ENCODE measurements at regions not wholly inside any gene's neighbourhood (a gene's known extent, or its start where the extent isn't known, plus 50 kb on each side); places are given as distances from the start of the nearest gene placed in this dataset.
A peak's percentile ranks its signal among the peaks of the same experiment; 100 is the strongest.

- TF ChIP-seq, protein P1, sequence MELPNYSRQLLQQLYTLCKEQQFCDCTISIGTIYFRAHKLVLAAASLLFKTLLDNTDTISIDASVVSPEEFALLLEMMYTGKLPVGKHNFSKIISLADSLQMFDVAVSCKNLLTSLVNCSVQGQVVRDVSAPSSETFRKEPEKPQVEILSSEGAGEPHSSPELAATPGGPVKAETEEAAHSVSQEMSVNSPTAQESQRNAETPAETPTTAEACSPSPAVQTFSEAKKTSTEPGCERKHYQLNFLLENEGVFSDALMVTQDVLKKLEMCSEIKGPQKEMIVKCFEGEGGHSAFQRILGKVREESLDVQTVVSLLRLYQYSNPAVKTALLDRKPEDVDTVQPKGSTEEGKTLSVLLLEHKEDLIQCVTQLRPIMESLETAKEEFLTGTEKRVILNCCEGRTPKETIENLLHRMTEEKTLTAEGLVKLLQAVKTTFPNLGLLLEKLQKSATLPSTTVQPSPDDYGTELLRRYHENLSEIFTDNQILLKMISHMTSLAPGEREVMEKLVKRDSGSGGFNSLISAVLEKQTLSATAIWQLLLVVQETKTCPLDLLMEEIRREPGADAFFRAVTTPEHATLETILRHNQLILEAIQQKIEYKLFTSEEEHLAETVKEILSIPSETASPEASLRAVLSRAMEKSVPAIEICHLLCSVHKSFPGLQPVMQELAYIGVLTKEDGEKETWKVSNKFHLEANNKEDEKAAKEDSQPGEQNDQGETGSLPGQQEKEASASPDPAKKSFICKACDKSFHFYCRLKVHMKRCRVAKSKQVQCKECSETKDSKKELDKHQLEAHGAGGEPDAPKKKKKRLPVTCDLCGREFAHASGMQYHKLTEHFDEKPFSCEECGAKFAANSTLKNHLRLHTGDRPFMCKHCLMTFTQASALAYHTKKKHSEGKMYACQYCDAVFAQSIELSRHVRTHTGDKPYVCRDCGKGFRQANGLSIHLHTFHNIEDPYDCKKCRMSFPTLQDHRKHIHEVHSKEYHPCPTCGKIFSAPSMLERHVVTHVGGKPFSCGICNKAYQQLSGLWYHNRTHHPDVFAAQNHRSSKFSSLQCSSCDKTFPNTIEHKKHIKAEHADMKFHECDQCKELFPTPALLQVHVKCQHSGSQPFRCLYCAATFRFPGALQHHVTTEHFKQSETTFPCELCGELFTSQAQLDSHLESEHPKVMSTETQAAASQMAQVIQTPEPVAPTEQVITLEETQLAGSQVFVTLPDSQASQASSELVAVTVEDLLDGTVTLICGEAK (IDR thresholded peaks at IDR 0.05), result no peak
- TF ChIP-seq, protein P1 (CRISPR knock-in tag; IDR thresholded peaks at IDR 0.05), result no peak
- peak; percentile 67 for TF ChIP-seq ZNF740 (CRISPR knock-in tag; IDR thresholded peaks at IDR 0.05)
- TF ChIP-seq ZNF740 (tag; IDR thresholded peaks at IDR 0.05), result no peak
- no peak for TF ChIP-seq ETV1 (tag; conservative IDR thresholded peaks at IDR 0.05; ENCODE audit: low read depth)
- TF ChIP-seq MYC (IDR thresholded peaks at IDR 0.05; ENCODE audit: low read depth, low read length), result no peak
- no peak for TF ChIP-seq MYC (CRISPR knock-in tag; IDR thresholded peaks at IDR 0.05; ENCODE audit: borderline replicate concordance, low read depth)
- no peak for TF ChIP-seq ZFX (CRISPR knock-in tag; IDR thresholded peaks at IDR 0.05)
- TF ChIP-seq ZNF354B (CRISPR knock-in tag; IDR thresholded peaks at IDR 0.05), result no peak
- no peak for TF ChIP-seq KLF16 (IDR thresholded peaks at IDR 0.05)
- no peak for TF ChIP-seq ZNF717 (CRISPR knock-in tag; IDR thresholded peaks at IDR 0.05)
- no peak for TF ChIP-seq KHSRP (IDR thresholded peaks at IDR 0.05)
- TF ChIP-seq ARID4B (CRISPR knock-in tag; IDR thresholded peaks at IDR 0.05), result no peak
- TF ChIP-seq RAD21 (CRISPR knock-in tag; conservative IDR thresholded peaks at IDR 0.05 in 1 of 2, IDR thresholded peaks at IDR 0.05 in 1 of 2), result peak in 1 of 2 experiments; percentile 44; a peak in 2 of 4 replicates
- TF ChIP-seq EHMT2 (IDR thresholded peaks at IDR 0.05), result 0 out of 2 replicates have a peak, but pooled peaks have one; percentile 15
Measured at GRCh38 chr3:139280027-139280671, 63.7 kb upstream of the MRPS22 start (continued).
